K562 (cell line): ENCODE measurements at regions not wholly inside any gene's neighbourhood (a gene's known extent, or its start where the extent isn't known, plus 50 kb on each side); places are given as distances from the start of the nearest gene placed in this dataset.

Experiments used
- ATAC-seq: fragments of 200-7000 bp; cut with Tn5 transposase; 3 replicates; pipeline ENCODE4 v1.9.1; 2020; ENCODE audit warnings: moderate library complexity
- BruUV-seq: library from RNA; stranded (reverse); fragments of 400-500 nt; replicated peaks from 2 replicates; lab custom pipeline; 2021; lab: Mats Ljungman, UMichigan
- CTCF ChIA-PET: fragments of 300-600 bp; formaldehyde crosslinking; extraction: SDS; loops from one replicate; lab custom pipeline; 2021; ENCODE audit warnings: low intra/inter-chr PET ratio; lab: Yijun Ruan, JAX
- POLR2A ChIA-PET: fragments of 300-600, 350-650 bp; sonication (Branson Sonifier 250); formaldehyde crosslinking; extraction: SDS; loops from one replicate; lab custom pipeline; 2021; ENCODE audit warnings: antibody characterized with exemption, inconsistent platforms; lab: Yijun Ruan, JAX
- DNase-seq, 4 experiments: peaks; one replicate each; pipeline versions ENCODE4 v3.0.0 to v3.0.0-alpha.2; 2011 to 2018; ENCODE audit warnings: low spot score in 3 of 4, mixed read lengths in 3 of 4; ENCODE audit errors: extremely low read depth in 1 of 4
- FAIRE-seq: peaks from 2 replicates; lab custom pipeline; 2011; peaks lifted over from hg19 to GRCh38; lab: Jason Lieb, UNC
- H2AFZ ChIP-seq: 2 replicates; pipeline ENCODE4 v1.6.0; 2011; ENCODE audit warnings: low read depth, low read length, control low read depth, inconsistent platforms
- H3K27ac ChIP-seq: fragments of 200-600 bp; 3 replicates; pipeline ENCODE4 v1.8.0; 2011; ENCODE audit warnings: low read depth, mild to moderate bottlenecking, control low read depth, inconsistent platforms, low read length, moderate library complexity, mixed read lengths; ENCODE audit errors: extremely low read depth
- H3K27me3 ChIP-seq, 2 experiments: fragments of 300-600 bp in 1 of 2; 2 replicates in 1 of 2; 3 replicates in 1 of 2; pipeline versions ENCODE4 v1.6.0 to v1.8.0; 2011; ENCODE audit warnings: inconsistent platforms in 2 of 2, low read length in 2 of 2, mild to moderate bottlenecking in 1 of 2, mixed read lengths in 1 of 2, moderate library complexity in 1 of 2; ENCODE audit not compliant: control insufficient read depth in 2 of 2, insufficient read depth in 2 of 2
- H3K36me3 ChIP-seq: fragments of 300-600 bp; 3 replicates; pipeline ENCODE4 v1.8.0; 2011; ENCODE audit warnings: mild to moderate bottlenecking, low read length, inconsistent platforms; ENCODE audit not compliant: control insufficient read depth, insufficient read depth
- H3K4me1 ChIP-seq, 2 experiments: fragments of 200-600 bp in 1 of 2; replicated peaks in 1 of 2; 2 replicates in 1 of 2; 3 replicates in 1 of 2; pipeline versions ENCODE4 v1.5.1 to v1.8.0; 2011; ENCODE audit warnings: inconsistent platforms in 2 of 2, low read length in 2 of 2, mild to moderate bottlenecking in 1 of 2, mixed read lengths in 1 of 2, moderate library complexity in 1 of 2; ENCODE audit not compliant: control insufficient read depth in 2 of 2, insufficient read depth in 2 of 2
- H3K4me2 ChIP-seq: 2 replicates; pipeline ENCODE4 v1.6.1; 2011; ENCODE audit warnings: low read length, control low read depth, inconsistent platforms, mixed read lengths; ENCODE audit not compliant: insufficient read depth
- H3K4me3 ChIP-seq: fragments of 200-600 bp; sonication (generic), shearing (Covaris generic); 2 replicates; pipeline ENCODE4 v1.5.1; 2016; ENCODE audit warnings: control low read depth, inconsistent platforms
- H3K79me2 ChIP-seq: fragments of 200-600 bp; 3 replicates; pipeline ENCODE4 v1.8.0; 2011; ENCODE audit warnings: low read length, inconsistent platforms; ENCODE audit not compliant: control insufficient read depth, insufficient read depth
- H3K9ac ChIP-seq, 2 experiments: 2 replicates each; pipeline versions ENCODE4 v1.6.0 to v1.6.1; 2011; ENCODE audit warnings: low read depth in 2 of 2, low read length in 2 of 2, control low read depth in 1 of 2, inconsistent platforms in 1 of 2, mild to moderate bottlenecking in 1 of 2, mixed read lengths in 1 of 2; ENCODE audit not compliant: insufficient read depth in 1 of 2
- H3K9me1 ChIP-seq: one replicate; pipeline ENCODE4 v1.6.0; 2011; ENCODE audit warnings: inconsistent platforms, mild to moderate bottlenecking, low read length, moderate library complexity; ENCODE audit not compliant: control insufficient read depth, insufficient read depth
- H3K9me3 ChIP-seq: replicated peaks from 2 replicates; pipeline ENCODE4 v1.5.1; 2011; ENCODE audit warnings: low read depth, low read length, inconsistent platforms; ENCODE audit not compliant: control insufficient read depth, insufficient read depth
- H4K20me1 ChIP-seq: replicated peaks from 2 replicates; pipeline ENCODE4 v1.6.1; 2011; ENCODE audit warnings: low read length, inconsistent platforms, mixed read lengths; ENCODE audit not compliant: control insufficient read depth, insufficient read depth
- HNRNPUL1 ChIP-seq: fragments of 200-400 bp; formaldehyde crosslinking; IDR thresholded peaks from 2 replicates; pipeline ENCODE4 v1.6.1; 2017; ENCODE audit warnings: low read length
- MAFF ChIP-seq: IDR thresholded peaks from 2 replicates; pipeline ENCODE4 v1.6.1; 2012; ENCODE audit warnings: low read length, improper control_type of control experiment
- RAD51 ChIP-seq: fragments of 450-650 bp; IDR thresholded peaks from 2 replicates; pipeline ENCODE4 v1.7.1; 2016; ENCODE audit warnings: low read depth, mild to moderate bottlenecking, borderline replicate concordance
- USF2 ChIP-seq: sonication (generic); formaldehyde crosslinking; IDR thresholded peaks from 2 replicates; pipeline ENCODE4 v1.5.0; 2020; ENCODE audit warnings: missing genetic modification reagents
- WGBS: fragments of 100-300 bp; shearing (Covaris generic); methylation state at CpG from one replicate; pipeline ENCODE4 v1.1.6; 2016; ENCODE audit warnings: low coverage, mixed read lengths; ENCODE audit not compliant: insufficient coverage; ENCODE audit errors: missing lambda C conversion rate; 5-methylcytosine and 5-hydroxymethylcytosine counted together
- in situ Hi-C: fragments of 300-500 bp; cut with MboI; formaldehyde crosslinking; loops from 4 replicates; pipeline ENCODE4 v1.15.0; 2018; ENCODE audit warnings: inconsistent platforms, mixed read lengths
- intact Hi-C: fragments of 100-400 bp; cut with micrococcal nuclease; formaldehyde crosslinking; loops from 2 replicates; pipeline ENCODE4 v1.14.2; 2022
- TF ChIP-seq, protein P1 (sequence below): fragments of 200-800 bp; sonication (Bioruptor generic); IDR thresholded peaks from 2 replicates; pipeline ENCODE4 v1.6.1; 2017; ENCODE audit warnings: missing genetic modification characterization, missing compliant biosample characterization
- TF ChIP-seq, protein P2 (sequence below): fragments of 450-650 bp; formaldehyde crosslinking; IDR thresholded peaks from 2 replicates; pipeline ENCODE4 v1.4.0; 2020; ENCODE audit warnings: mild to moderate bottlenecking, mixed read lengths

- 5% methylated on average over 3 of the region's 3 CpGs for WGBS
- no peak for TF ChIP-seq MAFF
- TF ChIP-seq RAD51 = peak; percentile 10; the same call in 1 of the 2 replicates
- TF ChIP-seq USF2 (CRISPR knock-in tag) = peak; percentile 12; the same call in 1 of the 2 replicates
- TF ChIP-seq, protein P1, sequence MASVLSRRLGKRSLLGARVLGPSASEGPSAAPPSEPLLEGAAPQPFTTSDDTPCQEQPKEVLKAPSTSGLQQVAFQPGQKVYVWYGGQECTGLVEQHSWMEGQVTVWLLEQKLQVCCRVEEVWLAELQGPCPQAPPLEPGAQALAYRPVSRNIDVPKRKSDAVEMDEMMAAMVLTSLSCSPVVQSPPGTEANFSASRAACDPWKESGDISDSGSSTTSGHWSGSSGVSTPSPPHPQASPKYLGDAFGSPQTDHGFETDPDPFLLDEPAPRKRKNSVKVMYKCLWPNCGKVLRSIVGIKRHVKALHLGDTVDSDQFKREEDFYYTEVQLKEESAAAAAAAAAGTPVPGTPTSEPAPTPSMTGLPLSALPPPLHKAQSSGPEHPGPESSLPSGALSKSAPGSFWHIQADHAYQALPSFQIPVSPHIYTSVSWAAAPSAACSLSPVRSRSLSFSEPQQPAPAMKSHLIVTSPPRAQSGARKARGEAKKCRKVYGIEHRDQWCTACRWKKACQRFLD (CRISPR knock-in tag) = no peak
- TF ChIP-seq, protein P2, sequence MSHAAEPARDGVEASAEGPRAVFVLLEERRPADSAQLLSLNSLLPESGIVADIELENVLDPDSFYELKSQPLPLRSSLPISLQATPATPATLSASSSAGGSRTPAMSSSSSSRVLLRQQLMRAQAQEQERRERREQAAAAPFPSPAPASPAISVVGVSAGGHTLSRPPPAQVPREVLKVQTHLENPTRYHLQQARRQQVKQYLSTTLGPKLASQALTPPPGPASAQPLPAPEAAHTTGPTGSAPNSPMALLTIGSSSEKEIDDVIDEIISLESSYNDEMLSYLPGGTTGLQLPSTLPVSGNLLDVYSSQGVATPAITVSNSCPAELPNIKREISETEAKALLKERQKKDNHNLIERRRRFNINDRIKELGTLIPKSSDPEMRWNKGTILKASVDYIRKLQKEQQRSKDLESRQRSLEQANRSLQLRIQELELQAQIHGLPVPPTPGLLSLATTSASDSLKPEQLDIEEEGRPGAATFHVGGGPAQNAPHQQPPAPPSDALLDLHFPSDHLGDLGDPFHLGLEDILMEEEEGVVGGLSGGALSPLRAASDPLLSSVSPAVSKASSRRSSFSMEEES (CRISPR knock-in tag) = peak; percentile 53; the same call in 1 of the 2 replicates
- TF ChIP-seq HNRNPUL1 = no peak
- in situ Hi-C loops = no loop called here
These were observed 198.2 kb upstream of the CNOT2 start for GRCh38 chr12:70045036-70045435.

More at GRCh38 chr12:70045036-70045435, 198.2 kb upstream of the CNOT2 start:
- ChIA-PET POLR2A (interaction anchor here (0.6 to 1.9 kb wide), 3 partner anchors 12 to 384 kb away, joined by 3 to 5 read pairs (median 4); no protein-coding TSS in a partner anchor), CTCF (no interaction called here)
- no peak overlapping the region for H3K27ac ChIP-seq
- ATAC-seq (no peak), DNase-seq (no peak), FAIRE-seq (no peak)
- no peaks in the 10 kb centered on the region for H3K9me3 ChIP-seq
- no peaks in the 10 kb centered on the region for H4K20me1 ChIP-seq
- BruUV-seq = no TSS peak
- H3K4me3 ChIP-seq = no peak overlapping the region
- H3K4me2 ChIP-seq = no peak overlapping the region
- peaks cover 0 to 14% of the 10 kb centered on the region in 2 experiments; a peak in 2 of 5 replicates for H3K4me1 ChIP-seq
- no peaks in the 10 kb centered on the region for H3K36me3 ChIP-seq
- intact Hi-C loops = no loop called here
- 0 out of 2 replicates have a peak overlapping the region, but pooled peaks have one; percentile 26 for H2AFZ ChIP-seq
- H3K79me2 ChIP-seq = no peaks in the 10 kb centered on the region
- no peaks in the 10 kb centered on the region for H3K27me3 ChIP-seq
- H3K9me1 ChIP-seq = no peaks in the 10 kb centered on the region
- H3K9ac ChIP-seq = no peak overlapping the region
